Osteocyte (in vitro differentiated cells): ENCODE measurements at regions not wholly inside any gene's neighbourhood (a gene's known extent, or its start where the extent isn't known, plus 50 kb on each side); places are given as distances from the start of the nearest gene placed in this dataset.

ENCODE experiments used
- DNase-seq: peaks from one replicate; pipeline ENCODE4 v3.0.0; 2021; ENCODE audit warnings: mixed read lengths; ENCODE audit not compliant: unreplicated experiment; ENCODE audit errors: extremely low spot score
- H3K27ac Mint-ChIP-seq: one replicate; pipeline ENCODE4 v1.8.0; 2021; ENCODE audit warnings: mild to moderate bottlenecking, mixed read lengths; ENCODE audit not compliant: unreplicated experiment
- H3K27me3 Mint-ChIP-seq: one replicate; pipeline ENCODE4 v1.8.0; 2021; ENCODE audit warnings: mixed read lengths; ENCODE audit not compliant: unreplicated experiment
- H3K36me3 Mint-ChIP-seq: one replicate; pipeline ENCODE4 v1.8.0; 2021; ENCODE audit warnings: mixed read lengths; ENCODE audit not compliant: unreplicated experiment
- H3K4me1 Mint-ChIP-seq: one replicate; pipeline ENCODE4 v1.8.0; 2021; ENCODE audit warnings: mixed read lengths; ENCODE audit not compliant: unreplicated experiment
- H3K4me3 Mint-ChIP-seq: one replicate; pipeline ENCODE4 v1.8.0; 2021; ENCODE audit warnings: mild to moderate bottlenecking, moderate library complexity, mixed read lengths; ENCODE audit not compliant: unreplicated experiment
- H3K9me3 Mint-ChIP-seq: one replicate; pipeline ENCODE4 v1.8.0; 2021; ENCODE audit warnings: mixed read lengths; ENCODE audit not compliant: unreplicated experiment
- TF ChIP-seq, protein P1 (sequence below): fragments of 200-600 bp; sonication (generic); IDR thresholded peaks from 2 replicates; pipeline ENCODE4 v1.5.0; 2021; ENCODE audit warnings: antibody characterized with exemption, mild to moderate bottlenecking, moderate library complexity

- Mint-ChIP-seq H3K36me3 (no peaks in the 10 kb centered on the region), H3K4me3 (no peak overlapping the region), H3K9me3 (no peaks in the 10 kb centered on the region), H3K27me3 (peaks cover 42% of the 10 kb centered on the region), H3K27ac (no peak overlapping the region), H3K4me1 (peaks cover 6% of the 10 kb centered on the region)
- no peak for DNase-seq
- TF ChIP-seq, protein P1, sequence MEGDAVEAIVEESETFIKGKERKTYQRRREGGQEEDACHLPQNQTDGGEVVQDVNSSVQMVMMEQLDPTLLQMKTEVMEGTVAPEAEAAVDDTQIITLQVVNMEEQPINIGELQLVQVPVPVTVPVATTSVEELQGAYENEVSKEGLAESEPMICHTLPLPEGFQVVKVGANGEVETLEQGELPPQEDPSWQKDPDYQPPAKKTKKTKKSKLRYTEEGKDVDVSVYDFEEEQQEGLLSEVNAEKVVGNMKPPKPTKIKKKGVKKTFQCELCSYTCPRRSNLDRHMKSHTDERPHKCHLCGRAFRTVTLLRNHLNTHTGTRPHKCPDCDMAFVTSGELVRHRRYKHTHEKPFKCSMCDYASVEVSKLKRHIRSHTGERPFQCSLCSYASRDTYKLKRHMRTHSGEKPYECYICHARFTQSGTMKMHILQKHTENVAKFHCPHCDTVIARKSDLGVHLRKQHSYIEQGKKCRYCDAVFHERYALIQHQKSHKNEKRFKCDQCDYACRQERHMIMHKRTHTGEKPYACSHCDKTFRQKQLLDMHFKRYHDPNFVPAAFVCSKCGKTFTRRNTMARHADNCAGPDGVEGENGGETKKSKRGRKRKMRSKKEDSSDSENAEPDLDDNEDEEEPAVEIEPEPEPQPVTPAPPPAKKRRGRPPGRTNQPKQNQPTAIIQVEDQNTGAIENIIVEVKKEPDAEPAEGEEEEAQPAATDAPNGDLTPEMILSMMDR: no peak
Measured at GRCh38 chr13:42400188-42400833, 128.4 kb downstream of the AKAP11 start.

GRCh38 chr13:42401376-42401775, 129.4 kb downstream of the AKAP11 start:
- H3K27ac Mint-ChIP-seq: no peak overlapping the region
- no peak overlapping the region for H3K4me3 Mint-ChIP-seq
- peaks cover 11% of the 10 kb centered on the region for H3K4me1 Mint-ChIP-seq

DNA sequence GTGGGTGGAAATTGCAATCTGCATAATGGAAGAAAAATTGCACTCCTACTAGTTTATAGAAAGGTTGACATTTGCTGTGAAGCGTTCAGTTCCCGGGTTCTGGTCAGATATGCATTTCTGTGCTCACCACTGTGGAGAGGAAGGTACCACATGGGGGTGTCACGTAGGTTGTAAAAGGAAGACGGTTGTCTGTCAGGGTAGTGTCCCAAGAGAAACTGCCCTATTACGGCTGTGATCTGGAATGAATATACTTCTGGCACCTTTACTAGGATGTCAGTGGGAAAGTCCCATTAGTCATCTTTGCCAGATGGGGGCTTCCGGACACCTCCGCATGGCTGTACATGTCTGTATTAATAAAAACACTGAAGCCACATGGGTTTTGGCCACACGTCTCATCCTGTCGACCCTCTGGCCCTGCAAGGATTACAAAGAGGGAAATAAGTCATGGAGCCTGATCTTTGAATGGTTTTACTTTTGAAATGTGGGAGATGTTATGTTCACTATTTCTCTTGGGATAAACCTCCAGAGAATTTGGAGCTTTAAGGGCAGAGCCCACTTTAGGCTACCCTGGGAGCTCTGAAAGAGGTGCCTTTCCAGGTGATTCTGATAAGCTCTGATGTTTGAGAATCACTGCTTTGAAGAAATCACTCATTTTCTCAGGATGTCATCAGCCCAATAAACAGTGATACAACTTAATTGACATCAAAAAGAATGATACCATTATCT, 133.9 kb downstream of the AKAP11 start:
- Mint-ChIP-seq H3K27me3 (peaks cover 41% of the 10 kb centered on the region), H3K9me3 (no peaks in the 10 kb centered on the region), H3K4me3 (no peak overlapping the region), H3K27ac (no peak overlapping the region), H3K36me3 (no peaks in the 10 kb centered on the region), H3K4me1 (peaks cover 5% of the 10 kb centered on the region)
- no peak for DNase-seq
- TF ChIP-seq, protein P1: no peak

More at GRCh38 chr13:42401376-42401775, 129.4 kb downstream of the AKAP11 start:
- Mint-ChIP-seq H3K36me3 (no peaks in the 10 kb centered on the region), H3K9me3 (no peaks in the 10 kb centered on the region), H3K27me3 (peaks cover 42% of the 10 kb centered on the region)
- TF ChIP-seq, protein P1: no peak
- DNase-seq: no peak

GRCh38 chr13:42409075-42409474, 137.1 kb downstream of the AKAP11 start:
- Mint-ChIP-seq H3K4me1 (peaks cover 5% of the 10 kb centered on the region), H3K36me3 (no peaks in the 10 kb centered on the region), H3K27ac (no peak overlapping the region), H3K27me3 (peaks cover 33% of the 10 kb centered on the region), H3K9me3 (no peaks in the 10 kb centered on the region), H3K4me3 (no peak overlapping the region)
- DNase-seq: no peak
- TF ChIP-seq, protein P1: no peak

GRCh38 chr13:42409551-42409950, 137.6 kb downstream of the AKAP11 start:
- peaks cover 33% of the 10 kb centered on the region for H3K27me3 Mint-ChIP-seq
- no peak for DNase-seq
- no peaks in the 10 kb centered on the region for H3K36me3 Mint-ChIP-seq
- H3K4me1 Mint-ChIP-seq: peaks cover 5% of the 10 kb centered on the region
- H3K9me3 Mint-ChIP-seq: no peaks in the 10 kb centered on the region
- no peak overlapping the region for H3K4me3 Mint-ChIP-seq
- H3K27ac Mint-ChIP-seq: no peak overlapping the region
- TF ChIP-seq, protein P1: no peak
